AG04449 (cell line): ENCODE measurements at regions not wholly inside any gene's neighbourhood (a gene's known extent, or its start where the extent isn't known, plus 50 kb on each side); places are given as distances from the start of the nearest gene placed in this dataset.

ENCODE experiments used
- CTCF ChIA-PET: fragments of 350-600 bp; formaldehyde crosslinking; extraction: SDS; loops from one replicate; lab custom pipeline; 2021; ENCODE audit warnings: antibody characterized with exemption; lab: Yijun Ruan, JAX
- POLR2A ChIA-PET: fragments of 400-600, 350-600 bp; formaldehyde crosslinking; extraction: SDS; loops from one replicate; lab custom pipeline; 2020; ENCODE audit warnings: antibody characterized with exemption, inconsistent platforms; lab: Yijun Ruan, JAX
- DNase-seq: peaks from one replicate; pipeline ENCODE4 v3.0.0-alpha.2; 2010; ENCODE audit warnings: low read depth, low spot score
- H3K4me3 ChIP-seq: 2 replicates; pipeline ENCODE4 v1.5.1; 2011; ENCODE audit warnings: low read depth, mild to moderate bottlenecking, control low read depth, low read length
- TF ChIP-seq, protein P1 (sequence below): IDR thresholded peaks from one replicate; pipeline ENCODE4 v1.5.1; 2011; ENCODE audit warnings: mild to moderate bottlenecking, moderate library complexity, low read length, control low read depth, inconsistent platforms; ENCODE audit not compliant: insufficient read depth; ENCODE audit errors: missing control alignments

DNA sequence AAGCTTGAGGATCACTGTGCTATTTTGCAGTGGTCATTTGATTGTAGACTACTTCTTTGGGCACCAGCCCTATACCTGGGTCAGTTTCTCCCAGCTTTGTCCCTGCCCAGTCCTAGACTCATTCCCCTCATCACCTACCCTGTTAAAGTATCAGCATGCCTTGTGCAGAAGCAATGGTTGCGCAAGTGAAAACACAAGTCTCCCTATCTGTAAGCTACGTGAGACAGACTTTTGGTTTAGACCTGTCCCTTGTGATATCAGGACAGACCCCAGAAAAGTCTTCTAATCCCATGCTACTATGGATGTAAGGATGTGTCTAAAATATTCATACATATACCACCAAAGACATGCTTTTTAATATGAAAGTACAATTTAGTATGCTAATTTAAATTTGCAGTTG, 88.8 kb upstream of the ATP2B1 start:
- H3K4me3 ChIP-seq, result no peak overlapping the region
- ChIA-PET CTCF (interaction anchor here (1.2 kb wide), 1 partner anchor 89 kb away, joined by 3 read pairs; the partner anchor contains the start of gene ATP2B1), POLR2A (no interaction called here)
- TF ChIP-seq, protein P1, sequence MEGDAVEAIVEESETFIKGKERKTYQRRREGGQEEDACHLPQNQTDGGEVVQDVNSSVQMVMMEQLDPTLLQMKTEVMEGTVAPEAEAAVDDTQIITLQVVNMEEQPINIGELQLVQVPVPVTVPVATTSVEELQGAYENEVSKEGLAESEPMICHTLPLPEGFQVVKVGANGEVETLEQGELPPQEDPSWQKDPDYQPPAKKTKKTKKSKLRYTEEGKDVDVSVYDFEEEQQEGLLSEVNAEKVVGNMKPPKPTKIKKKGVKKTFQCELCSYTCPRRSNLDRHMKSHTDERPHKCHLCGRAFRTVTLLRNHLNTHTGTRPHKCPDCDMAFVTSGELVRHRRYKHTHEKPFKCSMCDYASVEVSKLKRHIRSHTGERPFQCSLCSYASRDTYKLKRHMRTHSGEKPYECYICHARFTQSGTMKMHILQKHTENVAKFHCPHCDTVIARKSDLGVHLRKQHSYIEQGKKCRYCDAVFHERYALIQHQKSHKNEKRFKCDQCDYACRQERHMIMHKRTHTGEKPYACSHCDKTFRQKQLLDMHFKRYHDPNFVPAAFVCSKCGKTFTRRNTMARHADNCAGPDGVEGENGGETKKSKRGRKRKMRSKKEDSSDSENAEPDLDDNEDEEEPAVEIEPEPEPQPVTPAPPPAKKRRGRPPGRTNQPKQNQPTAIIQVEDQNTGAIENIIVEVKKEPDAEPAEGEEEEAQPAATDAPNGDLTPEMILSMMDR, result no peak
- DNase-seq, result no peak

DNA sequence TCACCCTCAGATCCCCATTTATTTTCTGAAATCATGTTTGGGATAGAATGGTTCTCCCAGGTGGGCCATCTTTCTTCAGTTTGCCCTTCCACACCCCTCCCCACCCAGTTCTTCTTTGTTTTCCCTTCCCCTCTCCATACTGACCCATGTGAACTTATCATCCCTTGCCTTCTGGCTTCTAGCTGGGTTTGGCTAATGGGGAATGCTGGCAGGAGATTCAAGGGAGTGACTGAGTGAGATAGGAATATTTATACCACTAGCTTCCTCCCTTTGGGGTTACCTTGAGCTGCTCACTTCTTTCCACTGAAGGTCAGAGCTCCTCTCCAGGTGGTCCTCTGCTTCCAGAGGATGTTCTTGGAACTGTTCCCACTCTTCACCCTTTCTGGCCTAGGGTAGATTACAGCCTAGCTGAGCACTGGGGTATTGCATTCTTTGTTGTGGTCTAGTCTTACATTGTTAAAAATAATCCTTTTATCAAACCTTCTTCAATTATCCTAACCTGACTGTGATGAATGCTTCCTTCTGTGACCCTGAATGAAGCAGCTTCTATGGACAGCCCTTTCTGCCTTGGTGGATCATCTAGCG, 88.3 kb upstream of the ATP2B1 start:
- POLR2A ChIA-PET, result no interaction called here
- CTCF ChIA-PET, result no interaction called here
- no peak for DNase-seq
- H3K4me3 ChIP-seq, result no peak overlapping the region
- TF ChIP-seq, protein P1, result no peak

DNA sequence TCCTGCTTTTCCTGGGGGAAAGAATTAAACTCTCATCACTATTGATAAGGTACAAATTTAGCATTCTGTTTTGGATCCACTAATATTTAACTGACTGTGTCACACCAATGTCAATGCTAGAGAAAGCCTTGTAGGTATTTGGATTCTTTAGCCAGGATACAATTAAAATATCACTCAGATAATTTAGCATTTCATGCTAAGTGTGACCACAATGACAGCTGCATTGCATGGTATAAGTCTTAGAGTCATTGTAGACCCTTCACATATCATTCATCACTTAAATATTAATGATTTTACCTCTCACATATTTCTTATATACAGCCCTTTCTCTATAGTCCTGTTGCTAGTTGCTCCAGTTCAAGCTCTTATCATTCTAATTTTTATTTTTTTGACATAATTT, 85.3 kb upstream of the ATP2B1 start:
- POLR2A ChIA-PET, result no interaction called here
- DNase-seq, result no peak
- CTCF ChIA-PET, result no interaction called here
- TF ChIP-seq, protein P1, result no peak
- no peak overlapping the region for H3K4me3 ChIP-seq

DNA sequence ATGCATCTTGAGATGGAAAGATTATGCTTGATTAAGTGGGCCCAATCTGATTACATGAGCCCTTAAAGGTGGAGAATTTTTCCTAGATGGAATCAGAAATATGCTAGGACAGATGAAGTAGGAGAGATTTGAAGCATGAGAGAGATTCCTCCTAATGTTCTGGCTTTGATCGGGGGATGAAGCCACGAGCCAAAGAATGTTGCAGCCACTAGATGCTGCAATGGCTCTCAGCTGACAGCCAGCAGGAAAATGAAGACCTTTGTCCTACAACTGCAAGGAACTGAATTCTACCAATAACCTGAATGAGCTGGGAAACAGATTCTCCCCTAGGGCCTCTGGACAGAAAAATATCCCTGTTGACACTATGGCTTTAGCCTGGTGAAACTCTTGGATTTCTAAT, 82.6 kb upstream of the ATP2B1 start:
- CTCF ChIA-PET, result no interaction called here

DNA sequence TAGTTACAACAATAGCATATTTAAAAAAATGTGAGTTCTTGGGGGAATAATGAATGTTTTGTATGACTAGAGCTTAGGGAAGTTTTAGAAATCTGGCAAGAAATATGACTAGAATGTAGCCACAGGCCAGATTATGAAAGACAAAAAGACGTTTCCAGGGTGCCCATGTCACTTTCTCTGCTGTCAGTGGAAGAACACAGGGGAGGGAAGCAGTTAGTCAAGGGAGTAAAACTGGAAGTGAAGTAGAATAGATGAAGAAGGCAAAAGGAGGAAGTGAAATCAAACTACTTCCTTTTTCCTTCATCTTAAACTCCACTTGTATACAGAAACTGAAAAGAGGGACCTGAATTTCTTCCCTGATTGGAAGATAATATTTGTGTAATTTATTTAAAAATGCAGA, 81.2 kb upstream of the ATP2B1 start:
- POLR2A ChIA-PET, result no interaction called here
- TF ChIP-seq, protein P1, result no peak
- no peak overlapping the region for H3K4me3 ChIP-seq
- no peak for DNase-seq
- CTCF ChIA-PET, result no interaction called here

More for the DNA sequence above, 82.6 kb upstream of the ATP2B1 start:
- no peak overlapping the region for H3K4me3 ChIP-seq
- TF ChIP-seq, protein P1, result no peak
- DNase-seq, result no peak
- POLR2A ChIA-PET, result no interaction called here

DNA sequence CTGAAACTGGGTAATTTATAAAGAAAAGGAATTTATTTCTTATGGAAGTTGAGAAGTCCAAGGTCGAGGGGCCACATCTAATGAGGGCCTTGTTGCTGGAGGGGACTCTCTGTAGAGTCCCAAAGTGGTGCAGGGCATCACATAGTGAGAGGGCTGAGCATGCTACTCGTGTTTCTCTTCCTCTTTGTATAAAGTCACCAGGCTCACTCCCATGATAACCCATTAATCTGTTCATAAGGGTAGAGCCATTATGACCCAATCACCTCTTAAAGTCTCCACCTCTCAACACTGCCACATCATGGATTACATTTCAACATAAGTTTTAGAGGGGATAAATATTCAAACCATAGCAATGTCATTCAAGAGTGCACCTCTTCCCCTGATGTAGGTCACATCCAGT, 79.1 kb upstream of the ATP2B1 start:
- no peak overlapping the region for H3K4me3 ChIP-seq
- TF ChIP-seq, protein P1, result no peak
- CTCF ChIA-PET, result no interaction called here
- DNase-seq, result no peak
- POLR2A ChIA-PET, result no interaction called here
